OCI-LY3 (cell line): ENCODE measurements at regions not wholly inside any gene's neighbourhood (a gene's known extent, or its start where the extent isn't known, plus 50 kb on each side); places are given as distances from the start of the nearest gene placed in this dataset.

ENCODE experiments used
- EZH2phosphoT487 ChIP-seq: fragments of 200-600 bp; shearing (Covaris generic); IDR thresholded peaks from 2 replicates; pipeline ENCODE4 v1.6.1; 2018; ENCODE audit warnings: antibody characterized with exemption, mixed run types, low read depth
- TF ChIP-seq, protein P1 (sequence below): fragments of 200-600, 300-600 bp; sonication (generic); IDR thresholded peaks from 2 replicates; pipeline ENCODE4 v1.5.1; 2014; ENCODE audit warnings: antibody characterized with exemption, low read length, low read depth

DNA sequence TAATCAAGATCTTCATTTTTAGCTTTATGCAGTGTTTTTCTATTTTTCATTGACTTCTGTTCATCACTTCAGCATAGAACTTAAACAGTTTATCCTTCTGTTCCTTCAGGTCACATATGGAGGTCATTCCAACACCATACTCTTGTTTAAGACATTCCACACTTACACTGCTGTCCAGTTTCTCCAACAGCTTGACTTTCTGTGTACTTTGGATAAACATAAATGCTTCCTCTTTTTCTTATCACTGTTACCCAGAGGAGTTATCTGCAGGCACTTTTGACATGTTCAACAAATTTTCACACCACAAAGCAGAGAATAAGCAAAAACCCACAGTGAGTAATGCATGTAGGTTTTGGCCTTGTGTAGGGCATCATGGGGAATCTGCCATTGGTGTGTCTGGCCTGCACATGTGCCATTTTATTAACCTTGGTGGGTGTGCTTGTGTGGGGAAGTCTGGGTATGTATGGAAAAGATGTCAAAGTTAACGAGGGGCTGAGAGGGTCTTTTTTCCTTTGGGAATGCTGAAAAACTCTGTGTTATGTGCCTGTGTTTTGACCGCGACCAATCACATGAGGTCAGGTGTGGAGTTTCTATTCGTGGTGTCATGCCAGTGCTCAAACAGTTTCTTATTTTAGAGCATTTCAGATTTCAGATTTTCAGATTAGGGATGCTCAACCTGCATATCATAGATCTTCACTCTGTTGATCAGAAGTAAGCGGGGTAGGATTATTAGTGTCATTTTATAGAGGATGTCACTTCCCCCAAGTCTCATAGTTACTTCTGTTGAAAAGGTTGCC lies 53.9 kb upstream of the ACVR1 start:
- TF ChIP-seq, protein P1, sequence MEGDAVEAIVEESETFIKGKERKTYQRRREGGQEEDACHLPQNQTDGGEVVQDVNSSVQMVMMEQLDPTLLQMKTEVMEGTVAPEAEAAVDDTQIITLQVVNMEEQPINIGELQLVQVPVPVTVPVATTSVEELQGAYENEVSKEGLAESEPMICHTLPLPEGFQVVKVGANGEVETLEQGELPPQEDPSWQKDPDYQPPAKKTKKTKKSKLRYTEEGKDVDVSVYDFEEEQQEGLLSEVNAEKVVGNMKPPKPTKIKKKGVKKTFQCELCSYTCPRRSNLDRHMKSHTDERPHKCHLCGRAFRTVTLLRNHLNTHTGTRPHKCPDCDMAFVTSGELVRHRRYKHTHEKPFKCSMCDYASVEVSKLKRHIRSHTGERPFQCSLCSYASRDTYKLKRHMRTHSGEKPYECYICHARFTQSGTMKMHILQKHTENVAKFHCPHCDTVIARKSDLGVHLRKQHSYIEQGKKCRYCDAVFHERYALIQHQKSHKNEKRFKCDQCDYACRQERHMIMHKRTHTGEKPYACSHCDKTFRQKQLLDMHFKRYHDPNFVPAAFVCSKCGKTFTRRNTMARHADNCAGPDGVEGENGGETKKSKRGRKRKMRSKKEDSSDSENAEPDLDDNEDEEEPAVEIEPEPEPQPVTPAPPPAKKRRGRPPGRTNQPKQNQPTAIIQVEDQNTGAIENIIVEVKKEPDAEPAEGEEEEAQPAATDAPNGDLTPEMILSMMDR: no peak
- no peak for TF ChIP-seq EZH2phosphoT487
